Peyer's patch (tissue), 4 donors: ENCODE measurements at regions not wholly inside any gene's neighbourhood (a gene's known extent, or its start where the extent isn't known, plus 50 kb on each side); places are given as distances from the start of the nearest gene placed in this dataset.

Source experiments
- DNase-seq, 3 donors: peaks; one replicate each; pipeline ENCODE4 v3.0.0-alpha.2; 2017 to 2019
- H3K27ac ChIP-seq, 4 donors: fragments of 200-600 bp; sonication (generic); one replicate each; pipeline ENCODE4 v1.5.1; 2016 to 2019
- H3K27me3 ChIP-seq, 2 donors: fragments of 200-600 bp; sonication (generic); one replicate each; pipeline ENCODE4 v1.5.1; 2019
- H3K36me3 ChIP-seq, 3 donors: fragments of 200-600 bp; sonication (generic); one replicate each; pipeline ENCODE4 v1.5.1; 2016 to 2019
- H3K4me1 ChIP-seq, 4 donors: fragments of 200-600 bp; sonication (generic); one replicate each; pipeline ENCODE4 v1.5.1; 2016 to 2019
- H3K4me3 ChIP-seq, 4 donors: fragments of 200-600 bp; sonication (generic); 1 replicate in 3 of 4; 2 replicates in 1 of 4; pipeline ENCODE4 v1.5.1; 2016 to 2019; ENCODE audit warnings: mild to moderate bottlenecking in 1 of 4
- H3K9me3 ChIP-seq, 4 donors: fragments of 200-600 bp; sonication (generic); one replicate each; pipeline ENCODE4 v1.5.1; 2016 to 2019; ENCODE audit warnings: mild to moderate bottlenecking in 1 of 4
- CTCF ChIP-seq, 6 experiments: fragments of 450-650 bp in 4 of 6; fragments of 200-600 bp in 2 of 6; sonication (generic) in 1 of 6; IDR thresholded peaks; one replicate each; pipeline ENCODE4 v1.5.1; 2017 to 2019; ENCODE audit warnings: antibody characterized with exemption in 6 of 6, mild to moderate bottlenecking in 3 of 6, moderate library complexity in 1 of 6
- POLR2A ChIP-seq, 2 donors: fragments of 450-650 bp; IDR thresholded peaks; one replicate each; pipeline ENCODE4 v1.5.1; 2017; ENCODE audit warnings: antibody characterized with exemption in 2 of 2, mild to moderate bottlenecking in 2 of 2, moderate library complexity in 2 of 2

- TF ChIP-seq CTCF (IDR thresholded peaks at IDR 0.05) (no peak), POLR2A (IDR thresholded peaks at IDR 0.05) (no peak)
- Histone ChIP-seq H3K36me3 (no peaks in the 10 kb centered on the region), H3K27me3 (no peaks in the 10 kb centered on the region)
Observed at GRCh38 chr18:30343090-30343489, 699.5 kb downstream of the DSC3 start.

GRCh38 chr18:30342675-30343074 lies 699.9 kb downstream of the DSC3 start:
- no peak for DNase-seq
- no peaks in the 10 kb centered on the region for H3K9me3 ChIP-seq
- H3K27ac ChIP-seq = no peak overlapping the region
- TF ChIP-seq CTCF (IDR thresholded peaks at IDR 0.05) (no peak), POLR2A (IDR thresholded peaks at IDR 0.05) (no peak)
- no peaks in the 10 kb centered on the region for H3K36me3 ChIP-seq
- no peaks in the 10 kb centered on the region for H3K27me3 ChIP-seq
- H3K4me3 ChIP-seq = no peak overlapping the region
- H3K4me1 ChIP-seq = no peaks in the 10 kb centered on the region

More at GRCh38 chr18:30343090-30343489, 699.5 kb downstream of the DSC3 start:
- no peak overlapping the region for H3K4me3 ChIP-seq
- no peak overlapping the region for H3K27ac ChIP-seq
- no peaks in the 10 kb centered on the region for H3K4me1 ChIP-seq
- H3K9me3 ChIP-seq = no peaks in the 10 kb centered on the region
- DNase-seq = no peak

DNA sequence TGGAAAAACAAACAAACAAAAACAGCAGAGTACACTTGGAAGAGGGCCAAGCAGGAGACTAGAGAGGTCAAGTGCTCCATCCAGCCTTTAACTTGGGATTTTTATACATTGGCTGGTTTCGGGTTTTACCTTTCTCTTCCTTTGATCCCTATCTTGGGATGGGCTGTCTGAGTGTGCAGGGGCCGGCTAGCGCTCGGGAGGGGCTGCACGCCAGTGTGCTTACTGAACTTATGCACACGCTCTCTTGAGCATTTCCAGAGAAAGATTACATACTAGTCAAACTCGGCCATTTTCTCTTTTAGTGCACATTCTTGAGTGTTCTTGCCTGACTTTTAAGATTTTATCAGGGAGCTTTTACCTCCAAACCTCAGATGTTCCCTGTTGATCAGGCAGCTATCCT lies 707.8 kb downstream of the DSC3 start:
- no peak for TF ChIP-seq CTCF (IDR thresholded peaks at IDR 0.05)
- TF ChIP-seq POLR2A (IDR thresholded peaks at IDR 0.05) = no peak
- H3K27me3 ChIP-seq = no peaks in the 10 kb centered on the region
- no peaks in the 10 kb centered on the region for H3K9me3 ChIP-seq
- no peaks in the 10 kb centered on the region for H3K4me1 ChIP-seq
- no peak overlapping the region for H3K4me3 ChIP-seq
- H3K27ac ChIP-seq = no peak overlapping the region
- H3K36me3 ChIP-seq = no peaks in the 10 kb centered on the region
- no peak for DNase-seq

- no peak for TF ChIP-seq CTCF (IDR thresholded peaks at IDR 0.05)
- H3K27me3 ChIP-seq = no peaks in the 10 kb centered on the region
- H3K27ac ChIP-seq = no peak overlapping the region
- DNase-seq = no peak
- no peaks in the 10 kb centered on the region for H3K36me3 ChIP-seq
- no peaks in the 10 kb centered on the region for H3K4me1 ChIP-seq
- no peak overlapping the region for H3K4me3 ChIP-seq
- H3K9me3 ChIP-seq = no peaks in the 10 kb centered on the region
Observed at GRCh38 chr18:30333310-30333709, 709.2 kb downstream of the DSC3 start.

DNA sequence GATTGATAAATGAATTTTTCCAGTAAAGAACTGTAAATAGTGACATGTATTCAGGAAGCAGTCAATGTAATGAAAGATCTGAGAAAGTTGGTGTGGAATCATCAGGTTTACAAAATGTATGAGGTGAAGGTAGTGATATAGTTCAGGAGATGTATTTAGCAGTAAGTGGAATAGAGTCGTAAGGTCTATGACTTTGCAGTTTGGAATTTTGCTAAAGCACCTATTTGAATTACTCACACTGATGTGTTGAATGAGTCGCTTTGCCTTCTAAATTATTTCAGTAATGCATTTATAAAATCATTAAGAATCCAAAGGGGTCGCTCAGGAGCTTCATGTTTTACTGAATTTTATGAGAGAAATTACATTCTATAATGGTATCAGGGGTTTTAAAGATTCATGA lies 713.7 kb downstream of the DSC3 start:
- DNase-seq = no peak
- no peaks in the 10 kb centered on the region for H3K36me3 ChIP-seq
- no peak overlapping the region for H3K4me3 ChIP-seq
- H3K4me1 ChIP-seq = no peaks in the 10 kb centered on the region
- H3K27ac ChIP-seq = no peak overlapping the region
- no peaks in the 10 kb centered on the region for H3K9me3 ChIP-seq
- H3K27me3 ChIP-seq = no peaks in the 10 kb centered on the region
- TF ChIP-seq CTCF (IDR thresholded peaks at IDR 0.05) = no peak
- no peak for TF ChIP-seq POLR2A (IDR thresholded peaks at IDR 0.05)

- H3K4me3 ChIP-seq = no peak overlapping the region
Observed at GRCh38 chr18:30302181-30302580, 740.4 kb downstream of the DSC3 start.

More at GRCh38 chr18:30302181-30302580, 740.4 kb downstream of the DSC3 start:
- no peak for DNase-seq
- Histone ChIP-seq H3K36me3 (no peaks in the 10 kb centered on the region), H3K4me1 (no peaks in the 10 kb centered on the region), H3K27me3 (no peaks in the 10 kb centered on the region), H3K9me3 (no peaks in the 10 kb centered on the region), H3K27ac (no peak overlapping the region)
- TF ChIP-seq CTCF (IDR thresholded peaks at IDR 0.05) (no peak), POLR2A (IDR thresholded peaks at IDR 0.05) (no peak)
